ENCODE measurements at regions not wholly inside any gene's neighbourhood (a gene's known extent, or its start where the extent isn't known, plus 50 kb on each side); places are given as distances from the start of the nearest gene placed in this dataset.

GRCh38 chrX:43019021-43019420 lies 241.1 kb upstream of the PPP1R2C start:
- DNase-seq: no peak

GRCh38 chrX:43025806-43026315 lies 247.9 kb upstream of the PPP1R2C start:
- DNase-seq: no peak

GRCh38 chrX:43064096-43064495 lies 286.1 kb upstream of the PPP1R2C start:
- no peak for DNase-seq

- no peak for DNase-seq
Measured at GRCh38 chrX:43065978-43066377, 288.0 kb upstream of the PPP1R2C start.

GRCh38 chrX:43068639-43069038 lies 290.7 kb upstream of the PPP1R2C start:
- no peak for DNase-seq

- DNase-seq: no peak
Measured at GRCh38 chrX:43083016-43083415, 305.1 kb upstream of the PPP1R2C start.

- no peak for DNase-seq
Measured at GRCh38 chrX:43087830-43088229, 309.9 kb upstream of the PPP1R2C start.

- DNase-seq: no peak
Measured at GRCh38 chrX:43096830-43097229, 318.9 kb upstream of the PPP1R2C start.

- DNase-seq: no peak
Measured at GRCh38 chrX:43106009-43106408, 328.0 kb upstream of the PPP1R2C start.

GRCh38 chrX:43108828-43109227 lies 330.9 kb upstream of the PPP1R2C start:
- no peak for DNase-seq

GRCh38 chrX:43121637-43122036 lies 343.7 kb upstream of the PPP1R2C start:
- no peak for DNase-seq

GRCh38 chrX:43139645-43140044 lies 361.7 kb upstream of the PPP1R2C start:
- DNase-seq: no peak

GRCh38 chrX:43140582-43140981 lies 362.6 kb upstream of the PPP1R2C start:
- no peak for DNase-seq

- no peak for DNase-seq
Measured at GRCh38 chrX:43141885-43142284, 363.9 kb upstream of the PPP1R2C start.

- no peak for DNase-seq
Measured at GRCh38 chrX:43148305-43148704, 370.3 kb upstream of the PPP1R2C start.

- DNase-seq: no peak
Measured at GRCh38 chrX:43165343-43165920, 387.5 kb upstream of the PPP1R2C start.

GRCh38 chrX:43166874-43167273 lies 388.9 kb upstream of the PPP1R2C start:
- DNase-seq: no peak

GRCh38 chrX:43175434-43175833 lies 397.5 kb upstream of the PPP1R2C start:
- DNase-seq: no peak

- DNase-seq: no peak
Measured at GRCh38 chrX:43176686-43177085, 398.7 kb upstream of the PPP1R2C start.

GRCh38 chrX:43188296-43188695 lies 410.3 kb upstream of the PPP1R2C start:
- no peak for DNase-seq

- no peak for DNase-seq
Measured at GRCh38 chrX:43211570-43211969, 433.6 kb upstream of the PPP1R2C start.

- DNase-seq: no peak
Measured at GRCh38 chrX:43218198-43218597, 437.9 kb upstream of the MAOA start.

- DNase-seq: no peak
Measured at GRCh38 chrX:43224496-43224895, 431.6 kb upstream of the MAOA start.

- DNase-seq: no peak
Measured at GRCh38 chrX:43225626-43226328, 430.3 kb upstream of the MAOA start.

GRCh38 chrX:43238461-43238945 lies 417.6 kb upstream of the MAOA start:
- DNase-seq: no peak
